A673 (cell line): ENCODE measurements at regions not wholly inside any gene's neighbourhood (a gene's known extent, or its start where the extent isn't known, plus 50 kb on each side); places are given as distances from the start of the nearest gene placed in this dataset.
A peak's percentile ranks its signal among the peaks of the same experiment; 100 is the strongest.

Source experiments
- BruUV-seq: library from RNA; stranded (reverse); fragments of 400-500 nt; replicated peaks from 2 replicates; lab custom pipeline; 2021; lab: Mats Ljungman, UMichigan
- CTCF ChIA-PET: fragments of 300-600 bp; sonication (Branson Sonifier 250); formaldehyde crosslinking; loops from one replicate; lab custom pipeline; 2022; ENCODE audit warnings: antibody characterized with exemption; lab: Charles Lee
- POLR2A ChIA-PET: fragments of 300-600 bp; sonication (Branson Sonifier 250); formaldehyde crosslinking; loops from one replicate; lab custom pipeline; 2022; ENCODE audit warnings: antibody characterized with exemption; ENCODE audit not compliant: low non-redundant PET; lab: Charles Lee
- DNase-seq: peaks from one replicate; pipeline ENCODE4 v3.0.0-alpha.2; 2015; ENCODE audit warnings: low spot score
- H3K27ac ChIP-seq: fragments of 200-600 bp; sonication (generic); 2 replicates; pipeline ENCODE4 v1.5.1; 2016; ENCODE audit warnings: mixed run types, low read depth, mild to moderate bottlenecking, mixed read lengths, antibody characterized with exemption, low read length; ENCODE audit not compliant: poor library complexity, severe bottlenecking
- H3K27me3 ChIP-seq: fragments of 200-600 bp; sonication (generic); replicated peaks from 2 replicates; pipeline ENCODE4 v1.6.1; 2017; ENCODE audit warnings: mixed run types, low read depth, mild to moderate bottlenecking, mixed read lengths, antibody characterized with exemption, low read length; ENCODE audit not compliant: insufficient read depth, poor library complexity
- H3K36me3 ChIP-seq: fragments of 200-600 bp; sonication (generic); 2 replicates; pipeline ENCODE4 v1.6.1; 2016; ENCODE audit warnings: mixed run types, mild to moderate bottlenecking, mixed read lengths, antibody characterized with exemption, low read length; ENCODE audit not compliant: insufficient read depth, poor library complexity, severe bottlenecking
- H3K4me1 ChIP-seq: fragments of 200-600 bp; sonication (generic); 2 replicates; pipeline ENCODE4 v1.6.1; 2017; ENCODE audit warnings: mixed run types, mild to moderate bottlenecking, mixed read lengths, antibody characterized with exemption, low read length; ENCODE audit not compliant: insufficient read depth, poor library complexity, severe bottlenecking
- H3K4me3 ChIP-seq: fragments of 200-600 bp; sonication (generic); 2 replicates; pipeline ENCODE4 v1.5.1; 2016; ENCODE audit warnings: low read depth, mixed run types, mild to moderate bottlenecking, mixed read lengths, low read length; ENCODE audit not compliant: poor library complexity, severe bottlenecking
- H3K9me3 ChIP-seq: fragments of 200-600 bp; sonication (generic); 2 replicates; pipeline ENCODE4 v1.6.1; 2016; ENCODE audit warnings: mixed run types, low read depth, mild to moderate bottlenecking, mixed read lengths, antibody characterized with exemption, low read length; ENCODE audit not compliant: poor library complexity, severe bottlenecking
- EZH2 ChIP-seq: fragments of 200-600 bp; sonication (generic); IDR thresholded peaks from 2 replicates; pipeline ENCODE4 v1.6.1; 2017; ENCODE audit warnings: borderline replicate concordance, low read depth, mild to moderate bottlenecking, mixed read lengths, antibody characterized with exemption, low read length; ENCODE audit not compliant: poor library complexity, severe bottlenecking
- intact Hi-C: fragments of 100-400 bp; cut with micrococcal nuclease; formaldehyde crosslinking; loops from one replicate; pipeline ENCODE4 v1.10.0; 2022; ENCODE audit not compliant: unreplicated experiment
- TF ChIP-seq, protein P1 (sequence below): fragments of 300-800, 200-600 bp; sonication (generic); conservative IDR thresholded peaks from 2 replicates; pipeline ENCODE4 v1.5.1; 2017; ENCODE audit warnings: low read depth, mild to moderate bottlenecking, antibody characterized with exemption, low read length, moderate library complexity, mixed read lengths

GRCh38 chr18:65414501-65414900, 336.3 kb upstream of the CDH7 start:
- ChIA-PET CTCF (no interaction called here), POLR2A (no interaction called here)
- H3K4me3 ChIP-seq = no peak overlapping the region
- no peak for DNase-seq
- no peaks in the 10 kb centered on the region for H3K27me3 ChIP-seq
- BruUV-seq = no TSS peak
- TF ChIP-seq, protein P1, sequence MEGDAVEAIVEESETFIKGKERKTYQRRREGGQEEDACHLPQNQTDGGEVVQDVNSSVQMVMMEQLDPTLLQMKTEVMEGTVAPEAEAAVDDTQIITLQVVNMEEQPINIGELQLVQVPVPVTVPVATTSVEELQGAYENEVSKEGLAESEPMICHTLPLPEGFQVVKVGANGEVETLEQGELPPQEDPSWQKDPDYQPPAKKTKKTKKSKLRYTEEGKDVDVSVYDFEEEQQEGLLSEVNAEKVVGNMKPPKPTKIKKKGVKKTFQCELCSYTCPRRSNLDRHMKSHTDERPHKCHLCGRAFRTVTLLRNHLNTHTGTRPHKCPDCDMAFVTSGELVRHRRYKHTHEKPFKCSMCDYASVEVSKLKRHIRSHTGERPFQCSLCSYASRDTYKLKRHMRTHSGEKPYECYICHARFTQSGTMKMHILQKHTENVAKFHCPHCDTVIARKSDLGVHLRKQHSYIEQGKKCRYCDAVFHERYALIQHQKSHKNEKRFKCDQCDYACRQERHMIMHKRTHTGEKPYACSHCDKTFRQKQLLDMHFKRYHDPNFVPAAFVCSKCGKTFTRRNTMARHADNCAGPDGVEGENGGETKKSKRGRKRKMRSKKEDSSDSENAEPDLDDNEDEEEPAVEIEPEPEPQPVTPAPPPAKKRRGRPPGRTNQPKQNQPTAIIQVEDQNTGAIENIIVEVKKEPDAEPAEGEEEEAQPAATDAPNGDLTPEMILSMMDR = no peak
- no peak for TF ChIP-seq EZH2
- no peak overlapping the region for H3K27ac ChIP-seq
- peaks cover 4% of the 10 kb centered on the region for H3K9me3 ChIP-seq
- intact Hi-C loops = no loop called here
- H3K36me3 ChIP-seq = no peaks in the 10 kb centered on the region
- no peaks in the 10 kb centered on the region for H3K4me1 ChIP-seq

GRCh38 chr18:65411061-65411460, 339.8 kb upstream of the CDH7 start:
- intact Hi-C loops = no loop called here
- CTCF ChIA-PET = no interaction called here
- BruUV-seq = no TSS peak

DNA sequence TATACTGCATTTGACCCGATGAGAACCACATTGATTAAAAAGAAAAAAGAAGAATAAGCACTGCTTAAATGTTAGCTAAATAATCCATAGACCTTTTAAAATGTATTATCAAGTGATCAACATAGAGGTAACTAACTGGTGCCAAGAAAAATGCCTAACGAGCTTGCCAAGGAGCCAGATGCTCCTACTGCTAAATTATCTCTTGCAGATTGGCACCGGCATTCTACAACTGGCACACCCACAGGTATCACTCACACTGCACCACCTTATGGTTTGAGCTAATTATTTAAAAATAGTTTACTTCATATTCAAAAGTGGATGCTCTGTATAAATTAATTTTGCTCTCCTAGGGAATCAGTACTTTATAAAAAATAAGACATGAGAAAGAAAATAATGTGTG, 341.6 kb upstream of the CDH7 start:
- no peak overlapping the region for H3K27ac ChIP-seq
- H3K4me1 ChIP-seq = no peaks in the 10 kb centered on the region
- no peak for DNase-seq
- no peaks in the 10 kb centered on the region for H3K9me3 ChIP-seq
- H3K27me3 ChIP-seq = no peaks in the 10 kb centered on the region
- no TSS peak for BruUV-seq
- H3K4me3 ChIP-seq = no peak overlapping the region
- TF ChIP-seq EZH2 = no peak
- TF ChIP-seq, protein P1 = no peak
- H3K36me3 ChIP-seq = no peaks in the 10 kb centered on the region
- ChIA-PET CTCF (no interaction called here), POLR2A (no interaction called here)
- intact Hi-C loops = no loop called here

More at GRCh38 chr18:65411061-65411460, 339.8 kb upstream of the CDH7 start:
- no peak overlapping the region for H3K27ac ChIP-seq
- H3K27me3 ChIP-seq = no peaks in the 10 kb centered on the region
- no peaks in the 10 kb centered on the region for H3K36me3 ChIP-seq
- H3K4me1 ChIP-seq = no peaks in the 10 kb centered on the region
- DNase-seq = peak; percentile 49
- H3K4me3 ChIP-seq = no peak overlapping the region
- no peaks in the 10 kb centered on the region for H3K9me3 ChIP-seq
- TF ChIP-seq, protein P1 = no peak
- TF ChIP-seq EZH2 = no peak
- POLR2A ChIA-PET = no interaction called here
